Liver (tissue), 8 donors: ENCODE measurements at regions not wholly inside any gene's neighbourhood (a gene's known extent, or its start where the extent isn't known, plus 50 kb on each side); places are given as distances from the start of the nearest gene placed in this dataset.

Experiments
- DNase-seq: peaks from one replicate; pipeline ENCODE4 v3.0.0-alpha.2; 2017; ENCODE audit warnings: low spot score
- H3K27ac ChIP-seq, 2 donors: one replicate each; pipeline ENCODE4 v1.7.0; 2013; ENCODE audit warnings: inconsistent platforms in 2 of 2, low read length in 2 of 2, control low read depth in 1 of 2, low read depth in 1 of 2, mild to moderate bottlenecking in 1 of 2
- H3K27me3 ChIP-seq, 4 donors: one replicate each; pipeline versions ENCODE4 v1.6.1 to v1.7.0; 2013; ENCODE audit warnings: low read length in 3 of 4, inconsistent platforms in 1 of 4, mild to moderate bottlenecking in 1 of 4, moderate library complexity in 1 of 4; ENCODE audit not compliant: control insufficient read depth in 4 of 4, insufficient read depth in 4 of 4
- H3K36me3 ChIP-seq, 4 donors: one replicate each; pipeline versions ENCODE4 v1.6.1 to v1.7.0; 2013; ENCODE audit warnings: low read length in 3 of 4, mild to moderate bottlenecking in 3 of 4, low read depth in 1 of 4, moderate library complexity in 1 of 4; ENCODE audit not compliant: control insufficient read depth in 4 of 4, insufficient read depth in 3 of 4
- H3K4me1 ChIP-seq, 4 donors: one replicate each; pipeline versions ENCODE4 v1.6.1 to v1.7.0; 2013; ENCODE audit warnings: low read length in 3 of 4, mild to moderate bottlenecking in 3 of 4, moderate library complexity in 1 of 4; ENCODE audit not compliant: control insufficient read depth in 4 of 4, insufficient read depth in 4 of 4
- H3K4me3 ChIP-seq, 3 donors: one replicate each; pipeline versions ENCODE4 v1.6.1 to v1.7.0; 2013; ENCODE audit warnings: low read length in 3 of 3, control low read depth in 1 of 3, low read depth in 1 of 3, mild to moderate bottlenecking in 1 of 3
- H3K9ac ChIP-seq, 2 donors: one replicate each; pipeline ENCODE4 v1.7.0; 2013; ENCODE audit warnings: low read length in 2 of 2, mild to moderate bottlenecking in 2 of 2, moderate library complexity in 2 of 2, control low read depth in 1 of 2, low read depth in 1 of 2
- H3K9me3 ChIP-seq, 4 donors: one replicate each; pipeline versions ENCODE4 v1.6.1 to v1.7.0; 2013; ENCODE audit warnings: low read length in 3 of 4; ENCODE audit not compliant: control insufficient read depth in 4 of 4
- CTCF ChIP-seq: fragments of 150-350 bp; IDR thresholded peaks from 2 replicates; pipeline ENCODE4 v1.5.1; 2017; ENCODE audit warnings: improper control_type of control experiment, low read depth, low read length; ENCODE audit not compliant: missing input control
- EGR1 ChIP-seq, 2 donors: IDR thresholded peaks; 2 replicates each; pipeline ENCODE4 v1.6.1; 2016 to 2018; ENCODE audit warnings: antibody characterized with exemption in 2 of 2, low read depth in 2 of 2
- FOXA1 ChIP-seq: IDR thresholded peaks from 2 replicates; pipeline ENCODE4 v1.6.1; 2016; ENCODE audit warnings: antibody characterized with exemption
- FOXA2 ChIP-seq: IDR thresholded peaks from 2 replicates; pipeline ENCODE4 v1.6.1; 2016; ENCODE audit warnings: antibody characterized with exemption
- GABPA ChIP-seq, 2 donors: IDR thresholded peaks in 1 of 2; conservative IDR thresholded peaks in 1 of 2; 2 replicates each; pipeline ENCODE4 v1.6.1; 2016; ENCODE audit warnings: antibody characterized with exemption in 2 of 2, mild to moderate bottlenecking in 1 of 2, moderate library complexity in 1 of 2
- HNF4A ChIP-seq, 2 donors: conservative IDR thresholded peaks; 2 replicates each; pipeline ENCODE4 v1.6.1; 2016; ENCODE audit warnings: antibody characterized with exemption in 2 of 2, mild to moderate bottlenecking in 2 of 2
- HNF4G ChIP-seq: IDR thresholded peaks from 2 replicates; pipeline ENCODE4 v1.6.1; 2016; ENCODE audit warnings: antibody characterized with exemption
- JUND ChIP-seq, 2 donors: IDR thresholded peaks; 2 replicates each; pipeline ENCODE4 v1.6.1; 2016; ENCODE audit warnings: antibody characterized with exemption in 2 of 2
- MAX ChIP-seq: IDR thresholded peaks from 2 replicates; pipeline ENCODE4 v1.6.1; 2016; ENCODE audit warnings: antibody characterized with exemption
- NR2F2 ChIP-seq: IDR thresholded peaks from 2 replicates; pipeline ENCODE4 v1.6.1; 2016; ENCODE audit warnings: antibody characterized with exemption
- RAD21 ChIP-seq, 2 donors: IDR thresholded peaks; 2 replicates each; pipeline ENCODE4 v1.6.1; 2016; ENCODE audit warnings: antibody characterized with exemption in 2 of 2, mild to moderate bottlenecking in 2 of 2
- RXRA ChIP-seq, 2 donors: IDR thresholded peaks; 2 replicates each; pipeline ENCODE4 v1.6.1; 2017 to 2018; ENCODE audit warnings: antibody characterized with exemption in 2 of 2, mild to moderate bottlenecking in 1 of 2
- SP1 ChIP-seq: IDR thresholded peaks from 2 replicates; pipeline ENCODE4 v1.6.1; 2018; ENCODE audit warnings: antibody characterized with exemption, mild to moderate bottlenecking
- TAF1 ChIP-seq: conservative IDR thresholded peaks from 2 replicates; pipeline ENCODE4 v1.6.1; 2016; ENCODE audit warnings: antibody characterized with exemption, mild to moderate bottlenecking
- WGBS: extraction: QIAGEN DNeasy Blood & Tissue Kit; methylation state at CpG from one replicate; pipeline ENCODE4 v1.1.7; 2013; 5-methylcytosine and 5-hydroxymethylcytosine counted together
- TF ChIP-seq, protein P1 (sequence below): IDR thresholded peaks from 2 replicates; pipeline ENCODE4 v1.6.1; 2016; ENCODE audit warnings: antibody characterized with exemption, mild to moderate bottlenecking
- TF ChIP-seq, protein P2 (sequence below): IDR thresholded peaks from 2 replicates; pipeline ENCODE4 v1.6.1; 2016; ENCODE audit warnings: antibody characterized with exemption
- donor health status: healthy.
- donor health status: healthy.
- donor health status: healthy.
- donor health status: healthy.
- donor health status: healthy.

- TF ChIP-seq RXRA (IDR thresholded peaks at IDR 0.05) (no peak), MAX (no peak), GABPA (IDR thresholded peaks at IDR 0.05 in 1 of 2, conservative IDR thresholded peaks at IDR 0.05 in 1 of 2) (no peak), FOXA1 (no peak), TAF1 (no peak), NR2F2 (no peak), JUND (IDR thresholded peaks at IDR 0.05) (no peak)
- TF ChIP-seq, protein P1, sequence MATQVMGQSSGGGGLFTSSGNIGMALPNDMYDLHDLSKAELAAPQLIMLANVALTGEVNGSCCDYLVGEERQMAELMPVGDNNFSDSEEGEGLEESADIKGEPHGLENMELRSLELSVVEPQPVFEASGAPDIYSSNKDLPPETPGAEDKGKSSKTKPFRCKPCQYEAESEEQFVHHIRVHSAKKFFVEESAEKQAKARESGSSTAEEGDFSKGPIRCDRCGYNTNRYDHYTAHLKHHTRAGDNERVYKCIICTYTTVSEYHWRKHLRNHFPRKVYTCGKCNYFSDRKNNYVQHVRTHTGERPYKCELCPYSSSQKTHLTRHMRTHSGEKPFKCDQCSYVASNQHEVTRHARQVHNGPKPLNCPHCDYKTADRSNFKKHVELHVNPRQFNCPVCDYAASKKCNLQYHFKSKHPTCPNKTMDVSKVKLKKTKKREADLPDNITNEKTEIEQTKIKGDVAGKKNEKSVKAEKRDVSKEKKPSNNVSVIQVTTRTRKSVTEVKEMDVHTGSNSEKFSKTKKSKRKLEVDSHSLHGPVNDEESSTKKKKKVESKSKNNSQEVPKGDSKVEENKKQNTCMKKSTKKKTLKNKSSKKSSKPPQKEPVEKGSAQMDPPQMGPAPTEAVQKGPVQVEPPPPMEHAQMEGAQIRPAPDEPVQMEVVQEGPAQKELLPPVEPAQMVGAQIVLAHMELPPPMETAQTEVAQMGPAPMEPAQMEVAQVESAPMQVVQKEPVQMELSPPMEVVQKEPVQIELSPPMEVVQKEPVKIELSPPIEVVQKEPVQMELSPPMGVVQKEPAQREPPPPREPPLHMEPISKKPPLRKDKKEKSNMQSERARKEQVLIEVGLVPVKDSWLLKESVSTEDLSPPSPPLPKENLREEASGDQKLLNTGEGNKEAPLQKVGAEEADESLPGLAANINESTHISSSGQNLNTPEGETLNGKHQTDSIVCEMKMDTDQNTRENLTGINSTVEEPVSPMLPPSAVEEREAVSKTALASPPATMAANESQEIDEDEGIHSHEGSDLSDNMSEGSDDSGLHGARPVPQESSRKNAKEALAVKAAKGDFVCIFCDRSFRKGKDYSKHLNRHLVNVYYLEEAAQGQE, result no peak
- no peaks in the 10 kb centered on the region for H3K27me3 ChIP-seq
- no peak overlapping the region for H3K27ac ChIP-seq
- no peak overlapping the region for H3K9ac ChIP-seq
- 73% methylated on average over 2 of the region's 2 CpGs for WGBS
- H3K9me3 ChIP-seq, result no peaks in the 10 kb centered on the region
- no peaks in the 10 kb centered on the region for H3K36me3 ChIP-seq
- DNase-seq, result no peak
- H3K4me1 ChIP-seq, result no peaks in the 10 kb centered on the region
- no peak overlapping the region for H3K4me3 ChIP-seq
Observed at GRCh38 chr4:175419236-175419718, 392.8 kb downstream of the GPM6A start.

DNA sequence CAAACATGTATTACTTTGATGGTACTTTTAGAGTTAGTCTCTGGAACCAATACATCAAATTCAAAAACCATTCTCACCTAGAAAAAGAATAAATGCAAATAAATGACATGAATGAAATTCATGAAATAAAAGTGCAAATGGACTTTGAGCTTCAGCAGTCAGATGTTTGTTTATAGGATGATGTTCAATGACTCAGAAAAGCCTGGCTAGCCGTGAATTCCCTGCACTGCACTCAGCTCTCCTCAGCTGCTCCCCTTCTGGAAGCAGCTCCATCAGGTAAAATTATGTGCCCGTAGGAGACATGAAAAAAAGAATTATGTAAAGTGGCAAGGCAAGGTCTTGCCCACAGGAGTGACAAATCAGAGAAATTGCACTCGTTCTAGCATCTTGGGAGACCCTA lies 390.6 kb downstream of the GPM6A start:
- DNase-seq, result no peak
- no peak overlapping the region for H3K4me3 ChIP-seq
- H3K4me1 ChIP-seq, result no peaks in the 10 kb centered on the region
- no peak overlapping the region for H3K27ac ChIP-seq
- no peaks in the 10 kb centered on the region for H3K27me3 ChIP-seq
- H3K36me3 ChIP-seq, result no peaks in the 10 kb centered on the region
- no peak overlapping the region for H3K9ac ChIP-seq
- H3K9me3 ChIP-seq, result no peaks in the 10 kb centered on the region
- TF ChIP-seq, protein P2, sequence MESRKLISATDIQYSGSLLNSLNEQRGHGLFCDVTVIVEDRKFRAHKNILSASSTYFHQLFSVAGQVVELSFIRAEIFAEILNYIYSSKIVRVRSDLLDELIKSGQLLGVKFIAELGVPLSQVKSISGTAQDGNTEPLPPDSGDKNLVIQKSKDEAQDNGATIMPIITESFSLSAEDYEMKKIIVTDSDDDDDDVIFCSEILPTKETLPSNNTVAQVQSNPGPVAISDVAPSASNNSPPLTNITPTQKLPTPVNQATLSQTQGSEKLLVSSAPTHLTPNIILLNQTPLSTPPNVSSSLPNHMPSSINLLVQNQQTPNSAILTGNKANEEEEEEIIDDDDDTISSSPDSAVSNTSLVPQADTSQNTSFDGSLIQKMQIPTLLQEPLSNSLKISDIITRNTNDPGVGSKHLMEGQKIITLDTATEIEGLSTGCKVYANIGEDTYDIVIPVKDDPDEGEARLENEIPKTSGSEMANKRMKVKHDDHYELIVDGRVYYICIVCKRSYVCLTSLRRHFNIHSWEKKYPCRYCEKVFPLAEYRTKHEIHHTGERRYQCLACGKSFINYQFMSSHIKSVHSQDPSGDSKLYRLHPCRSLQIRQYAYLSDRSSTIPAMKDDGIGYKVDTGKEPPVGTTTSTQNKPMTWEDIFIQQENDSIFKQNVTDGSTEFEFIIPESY, result no peak
- WGBS, result 46% methylated on average over 3 of the region's 3 CpGs

GRCh38 chr4:175422331-175422730 lies 389.7 kb downstream of the GPM6A start:
- Histone ChIP-seq H3K4me1 (no peaks in the 10 kb centered on the region), H3K4me3 (no peak overlapping the region), H3K9me3 (no peaks in the 10 kb centered on the region), H3K9ac (no peak overlapping the region), H3K36me3 (no peaks in the 10 kb centered on the region), H3K27me3 (no peaks in the 10 kb centered on the region), H3K27ac (no peak overlapping the region)
- WGBS, result 65% methylated on average over 2 of the region's 2 CpGs
- DNase-seq, result no peak
- TF ChIP-seq EGR1 (IDR thresholded peaks at IDR 0.05; ENCODE audit: low read depth in 2 of 2), result no peak
- TF ChIP-seq SP1, result no peak
- TF ChIP-seq FOXA1, result no peak
- no peak for TF ChIP-seq MAX
- TF ChIP-seq GABPA (IDR thresholded peaks at IDR 0.05 in 1 of 2, conservative IDR thresholded peaks at IDR 0.05 in 1 of 2), result no peak
- TF ChIP-seq TAF1, result no peak
- TF ChIP-seq RAD21 (IDR thresholded peaks at IDR 0.05), result no peak
- no peak for TF ChIP-seq HNF4A (conservative IDR thresholded peaks at IDR 0.05)
- no peak for TF ChIP-seq RXRA (IDR thresholded peaks at IDR 0.05)
- TF ChIP-seq NR2F2, result no peak
- TF ChIP-seq HNF4G, result no peak
- no peak for TF ChIP-seq FOXA2
- TF ChIP-seq, protein P1, result no peak
- no peak for TF ChIP-seq CTCF
